GM10248 (cell line): ENCODE measurements at regions not wholly inside any gene's neighbourhood (a gene's known extent, or its start where the extent isn't known, plus 50 kb on each side); places are given as distances from the start of the nearest gene placed in this dataset.

Source experiments
- CTCF ChIA-PET: fragments of 300-600 bp; sonication (Branson Sonifier 250); formaldehyde crosslinking; extraction: SDS; loops from one replicate; lab custom pipeline; 2021; ENCODE audit warnings: antibody characterized with exemption; lab: Yijun Ruan, JAX
- POLR2A ChIA-PET: fragments of 350-650 bp; sonication (Branson Sonifier 250); formaldehyde crosslinking; extraction: SDS; loops from one replicate; lab custom pipeline; 2020; ENCODE audit warnings: antibody characterized with exemption; lab: Yijun Ruan, JAX
- DNase-seq: peaks from one replicate; pipeline ENCODE4 v3.0.0; 2012; ENCODE audit errors: extremely low spot score
- TF ChIP-seq, protein P1 (sequence below): IDR thresholded peaks from 2 replicates; pipeline ENCODE4 v1.5.1; 2012; ENCODE audit warnings: mild to moderate bottlenecking, low read depth; ENCODE audit errors: extremely low read depth, missing control alignments, control extremely low read depth

DNA sequence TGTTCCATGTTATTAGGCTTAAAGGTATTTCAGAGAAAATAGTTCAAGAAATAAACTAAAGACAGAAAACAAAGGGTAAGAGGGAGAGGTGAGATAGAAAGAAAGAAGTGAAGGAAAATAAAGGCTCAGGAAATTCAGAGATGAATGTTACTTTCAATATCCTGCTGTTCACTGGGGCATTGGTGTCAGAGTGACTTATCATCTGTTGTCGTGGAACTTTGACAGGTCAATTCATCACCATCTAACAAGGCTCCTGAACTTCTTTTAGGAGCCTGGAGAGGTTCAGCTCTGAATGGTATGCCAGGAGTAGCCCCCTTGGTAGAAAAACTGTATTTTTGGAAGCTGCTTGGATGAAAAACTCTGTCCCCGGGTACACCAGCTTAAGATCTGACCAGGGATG, 100.1 kb downstream of the KLF6 start:
- POLR2A ChIA-PET: no interaction called here
- DNase-seq: no peak
- CTCF ChIA-PET: interaction anchor here (1.3 kb wide), 1 partner anchor 8 kb away, joined by 3 read pairs; no protein-coding TSS in a partner anchor
- TF ChIP-seq, protein P1, sequence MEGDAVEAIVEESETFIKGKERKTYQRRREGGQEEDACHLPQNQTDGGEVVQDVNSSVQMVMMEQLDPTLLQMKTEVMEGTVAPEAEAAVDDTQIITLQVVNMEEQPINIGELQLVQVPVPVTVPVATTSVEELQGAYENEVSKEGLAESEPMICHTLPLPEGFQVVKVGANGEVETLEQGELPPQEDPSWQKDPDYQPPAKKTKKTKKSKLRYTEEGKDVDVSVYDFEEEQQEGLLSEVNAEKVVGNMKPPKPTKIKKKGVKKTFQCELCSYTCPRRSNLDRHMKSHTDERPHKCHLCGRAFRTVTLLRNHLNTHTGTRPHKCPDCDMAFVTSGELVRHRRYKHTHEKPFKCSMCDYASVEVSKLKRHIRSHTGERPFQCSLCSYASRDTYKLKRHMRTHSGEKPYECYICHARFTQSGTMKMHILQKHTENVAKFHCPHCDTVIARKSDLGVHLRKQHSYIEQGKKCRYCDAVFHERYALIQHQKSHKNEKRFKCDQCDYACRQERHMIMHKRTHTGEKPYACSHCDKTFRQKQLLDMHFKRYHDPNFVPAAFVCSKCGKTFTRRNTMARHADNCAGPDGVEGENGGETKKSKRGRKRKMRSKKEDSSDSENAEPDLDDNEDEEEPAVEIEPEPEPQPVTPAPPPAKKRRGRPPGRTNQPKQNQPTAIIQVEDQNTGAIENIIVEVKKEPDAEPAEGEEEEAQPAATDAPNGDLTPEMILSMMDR: no peak

DNA sequence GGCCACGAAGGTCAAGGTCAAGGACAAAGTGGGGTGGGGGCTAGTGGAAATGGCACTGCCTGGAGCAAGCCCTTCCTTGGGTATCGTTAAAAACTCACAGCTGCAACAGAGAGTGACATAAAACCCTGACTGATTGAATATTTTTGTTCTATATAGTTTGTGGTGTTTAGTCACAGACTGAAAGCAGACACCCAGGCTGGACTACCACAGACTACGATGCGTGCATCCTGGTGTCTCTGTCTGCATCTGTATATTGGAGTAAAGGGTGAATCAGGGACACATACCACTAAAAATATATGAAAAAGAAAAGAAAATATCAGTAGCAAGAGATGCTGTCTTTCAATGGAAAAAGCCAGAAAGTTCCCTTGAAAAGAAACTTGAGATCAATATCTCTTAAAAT, 101.4 kb downstream of the KLF6 start:
- POLR2A ChIA-PET: no interaction called here
- TF ChIP-seq, protein P1: no peak
- CTCF ChIA-PET: interaction anchor here (1.2 to 1.3 kb wide), 2 partner anchors 9 to 20 kb away, joined by 3 read pairs; no protein-coding TSS in a partner anchor
- no peak for DNase-seq

DNA sequence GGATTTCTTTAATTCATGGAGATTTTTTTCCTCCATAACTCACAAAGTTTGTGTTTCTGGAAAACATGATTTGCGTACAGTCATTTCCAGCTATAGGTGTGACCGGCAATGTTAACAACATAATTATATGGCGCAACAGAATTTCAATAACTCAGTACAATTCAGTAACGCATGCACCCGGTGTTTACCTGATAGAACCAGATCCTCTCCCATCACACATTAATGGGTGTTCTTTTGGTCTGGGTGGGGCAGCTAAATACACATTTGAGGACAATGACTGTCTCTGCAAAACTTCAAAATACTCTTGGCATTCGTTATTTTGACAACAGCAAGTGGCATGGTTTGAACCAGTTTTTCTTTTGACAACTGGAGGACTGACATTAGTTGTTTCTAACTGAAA, 102.3 kb downstream of the KLF6 start:
- POLR2A ChIA-PET: no interaction called here
- DNase-seq: no peak
- CTCF ChIA-PET: no interaction called here
- TF ChIP-seq, protein P1: no peak

DNA sequence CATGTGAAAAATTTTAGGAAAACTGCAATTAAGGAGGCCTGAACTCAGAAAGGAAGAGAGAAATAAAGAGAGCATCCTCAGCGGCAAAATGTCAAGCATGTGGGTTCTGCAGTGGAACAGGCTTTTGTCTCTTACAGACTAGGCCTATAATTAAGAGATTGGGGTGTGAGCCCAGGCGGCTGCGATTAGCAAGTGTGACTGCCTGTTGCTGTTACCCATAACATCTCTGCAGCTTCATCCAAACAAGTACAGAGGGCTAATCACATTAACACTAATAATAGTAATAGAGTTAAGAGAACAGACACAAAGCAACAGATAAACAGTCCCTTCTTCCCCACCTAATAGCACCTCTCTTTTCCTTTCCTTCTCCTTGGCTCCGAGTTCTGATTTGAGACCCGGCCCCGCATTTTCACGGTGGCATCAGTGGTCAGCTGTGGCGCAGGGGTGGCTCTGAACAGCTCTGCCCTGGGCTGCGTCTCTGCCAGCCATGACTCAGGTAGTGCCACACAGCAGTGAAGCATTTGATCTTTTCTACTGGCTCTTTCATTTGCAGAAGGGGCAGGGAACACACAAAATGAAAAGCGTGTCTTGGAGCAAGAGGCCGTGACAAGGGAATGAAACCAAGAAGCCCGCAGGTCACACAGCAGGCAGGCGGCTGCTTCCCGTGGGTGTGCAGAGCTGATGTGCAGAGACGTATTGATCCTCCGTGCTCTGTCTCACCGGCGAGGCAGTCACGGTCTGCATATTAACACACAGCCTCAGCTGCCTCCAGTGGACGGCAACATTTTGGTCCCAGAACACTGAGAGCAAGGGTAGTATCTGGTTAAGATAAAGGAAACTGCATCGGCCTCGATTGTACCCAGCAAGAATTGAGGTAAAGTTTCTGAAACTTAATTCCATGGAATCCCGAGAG, 103.1 kb downstream of the KLF6 start:
- DNase-seq: no peak
- TF ChIP-seq, protein P1: no peak
- ChIA-PET POLR2A (no interaction called here), CTCF (no interaction called here)

DNA sequence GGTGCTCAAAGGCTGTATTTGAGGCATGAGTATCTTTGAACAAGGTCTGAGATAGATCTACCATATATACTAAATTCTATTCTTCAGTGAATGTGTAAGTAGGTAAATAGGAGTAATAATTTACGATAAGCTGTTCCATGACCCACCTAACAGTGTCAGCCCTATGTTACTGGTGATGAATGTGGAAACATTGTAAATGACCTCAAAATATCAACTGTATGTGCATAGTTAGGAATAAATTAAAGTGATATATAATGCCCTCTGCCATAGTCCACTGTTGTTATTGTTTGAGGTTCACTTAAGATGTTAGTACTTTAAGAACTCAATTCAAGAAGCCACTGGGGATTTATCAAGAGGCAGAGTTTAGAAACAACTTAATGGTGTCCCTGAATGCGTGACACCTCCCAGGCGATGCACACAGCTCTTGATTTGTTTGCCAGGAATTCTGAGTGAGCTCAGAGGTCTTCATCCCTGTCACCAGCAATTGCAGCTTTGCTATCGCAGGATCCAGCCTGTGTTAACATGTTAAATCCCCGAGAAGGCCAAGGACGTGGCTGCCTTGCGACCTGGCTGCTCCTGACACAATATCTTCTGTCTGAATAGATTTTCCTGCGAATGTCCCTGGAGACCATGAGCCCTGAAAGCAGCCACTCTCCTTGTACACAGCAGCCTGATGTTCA, 104.9 kb downstream of the KLF6 start:
- TF ChIP-seq, protein P1: no peak
- CTCF ChIA-PET: no interaction called here
- no peak for DNase-seq
- POLR2A ChIA-PET: no interaction called here

DNA sequence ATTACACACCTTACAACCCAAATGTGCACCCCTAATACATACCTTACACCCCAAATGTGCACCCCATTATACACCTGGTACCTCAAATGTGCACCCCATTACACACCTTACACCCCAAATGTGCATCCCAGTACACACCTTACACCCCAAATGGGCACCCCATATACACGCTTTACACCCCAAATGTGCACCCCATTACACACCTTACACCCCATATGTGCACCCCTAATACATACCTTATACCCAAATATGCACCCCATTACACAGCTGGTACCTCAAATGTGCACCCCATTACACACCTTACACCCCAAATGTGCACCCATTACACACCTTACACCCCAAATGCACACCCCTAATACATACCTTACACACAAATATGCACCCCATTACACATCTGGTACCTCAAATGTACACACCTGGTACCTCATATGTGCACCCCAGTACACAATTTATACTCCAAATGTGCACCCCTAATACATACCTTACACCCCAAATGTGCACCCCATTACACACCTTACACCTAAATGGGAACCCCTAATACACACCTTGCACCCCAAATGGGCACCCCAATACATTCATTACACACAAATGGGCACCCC, 106.3 kb downstream of the KLF6 start:
- CTCF ChIA-PET: no interaction called here
- POLR2A ChIA-PET: no interaction called here
- TF ChIP-seq, protein P1: no peak
- DNase-seq: no peak
